Body of pancreas (tissue), 4 donors: ENCODE measurements at regions not wholly inside any gene's neighbourhood (a gene's known extent, or its start where the extent isn't known, plus 50 kb on each side); places are given as distances from the start of the nearest gene placed in this dataset.
A peak's percentile ranks its signal among the peaks of the same experiment; 100 is the strongest.

Source experiments
- CTCF ChIP-seq, 7 experiments: fragments of 450-650 bp in 4 of 7; fragments of 200-600 bp in 3 of 7; sonication (generic) in 3 of 7; IDR thresholded peaks; one replicate each; pipeline ENCODE4 v1.5.1; 2016 to 2019; ENCODE audit warnings: antibody characterized with exemption in 7 of 7
- POLR2A ChIP-seq, 3 donors: fragments of 450-650 bp; IDR thresholded peaks; one replicate each; pipeline ENCODE4 v1.6.1; 2016; ENCODE audit warnings: antibody characterized with exemption in 3 of 3, mild to moderate bottlenecking in 2 of 3

GRCh38 chr4:73311428-73311827 lies 52.8 kb upstream of the ANKRD17 start:
- TF ChIP-seq CTCF (IDR thresholded peaks at IDR 0.05) (peak; percentile 25 to 54 (median 47)), POLR2A (IDR thresholded peaks at IDR 0.05) (no peak)
